Fibroblast of skin of back (primary cell): ENCODE measurements at regions not wholly inside any gene's neighbourhood (a gene's known extent, or its start where the extent isn't known, plus 50 kb on each side); places are given as distances from the start of the nearest gene placed in this dataset.

Source experiments
- DNase-seq: peaks from one replicate; pipeline ENCODE4 v3.0.0-alpha.2; 2013

DNA sequence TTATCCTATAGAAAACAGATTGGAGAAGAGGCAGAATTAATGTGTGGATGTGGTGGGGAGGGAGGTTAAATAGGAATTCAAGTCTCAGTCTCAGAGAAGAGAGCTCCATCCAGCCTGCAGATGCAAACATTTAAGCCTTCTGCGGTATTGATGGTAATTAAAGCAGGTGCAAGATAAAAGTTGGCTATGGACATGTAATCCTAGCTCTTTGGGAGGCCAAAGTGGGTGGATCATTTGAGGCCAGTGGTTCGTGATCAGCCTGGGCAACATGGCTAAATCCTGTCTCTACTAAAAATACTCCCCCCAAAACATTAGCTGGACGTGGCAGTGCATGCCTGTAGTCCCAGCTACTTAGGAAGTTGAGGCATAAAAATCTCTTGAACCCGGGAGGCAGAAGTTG is 332.7 kb downstream of the PABPC4L start:
- DNase-seq, result no peak

DNA sequence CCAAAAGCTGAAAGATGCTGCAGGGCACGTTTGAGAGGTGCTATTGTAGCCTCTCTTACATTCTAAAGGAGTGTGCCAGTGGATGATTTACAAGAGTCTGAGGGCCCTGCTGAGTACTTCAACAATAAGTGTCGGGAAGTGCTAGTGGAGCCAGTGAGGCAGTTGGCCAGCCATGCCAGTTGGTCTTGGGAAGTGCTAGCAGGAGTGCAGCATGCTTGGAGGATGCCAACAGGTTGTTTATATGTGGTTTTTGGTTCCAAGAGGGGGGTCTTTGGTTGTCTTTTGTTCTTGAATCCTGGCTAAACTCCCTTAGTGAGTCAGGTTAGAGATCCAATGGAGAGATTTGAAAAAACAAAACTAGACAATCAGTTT is 335.3 kb downstream of the PABPC4L start:
- peak; percentile 4 for DNase-seq

DNA sequence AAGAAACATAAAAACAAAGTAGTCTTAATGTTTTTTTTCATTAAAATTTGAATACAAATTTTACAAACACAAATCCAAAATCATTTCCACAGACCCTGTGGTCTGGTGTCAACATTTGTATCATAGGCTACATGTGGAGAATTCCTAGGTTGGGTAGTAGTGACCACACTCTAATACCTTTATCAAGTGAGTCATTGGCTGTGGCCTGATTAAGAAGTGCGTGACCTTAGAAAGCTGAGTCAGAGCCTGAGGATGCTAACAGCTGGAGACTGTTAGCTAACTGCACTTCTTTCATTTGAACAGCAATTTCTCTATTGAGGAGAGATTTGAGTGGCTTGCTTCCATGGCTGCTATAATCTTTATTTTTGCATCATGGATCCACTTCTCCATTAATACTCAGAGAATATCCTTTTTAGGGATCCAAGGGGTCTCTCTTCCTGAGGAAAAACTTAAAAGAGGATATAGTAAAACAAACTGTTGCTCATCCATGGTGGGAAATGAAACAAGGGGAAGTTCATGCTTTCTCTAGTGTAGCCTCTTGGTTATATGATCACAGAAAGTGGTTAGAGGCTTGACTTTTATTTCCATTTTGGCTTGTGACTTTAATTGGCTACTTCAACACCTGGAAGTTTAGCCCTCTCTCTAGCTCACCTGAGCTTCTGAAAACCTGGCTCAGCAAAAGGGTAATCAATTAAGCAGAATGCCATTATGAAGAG is 335.8 kb downstream of the PABPC4L start:
- DNase-seq, result peak; percentile 96

DNA sequence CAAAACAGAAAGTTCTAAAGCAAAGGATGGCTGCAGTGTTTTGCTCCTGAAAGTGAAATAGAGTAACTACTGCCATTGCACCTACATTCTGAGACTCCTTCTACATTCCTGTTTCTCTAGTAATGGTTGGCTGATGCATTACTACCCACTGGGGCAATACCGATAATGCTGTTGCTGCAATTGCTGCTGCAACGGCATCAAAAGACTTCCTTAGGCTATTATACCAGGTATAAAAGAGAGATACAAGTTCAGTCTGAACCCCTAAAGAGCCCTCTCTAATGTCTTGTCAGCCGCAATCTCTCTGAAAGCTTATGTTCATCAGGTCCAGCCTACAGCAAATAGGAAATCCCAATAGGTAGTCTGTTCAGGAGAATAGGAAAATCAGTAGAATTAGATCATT is 338.4 kb downstream of the PABPC4L start:
- DNase-seq, result no peak

DNA sequence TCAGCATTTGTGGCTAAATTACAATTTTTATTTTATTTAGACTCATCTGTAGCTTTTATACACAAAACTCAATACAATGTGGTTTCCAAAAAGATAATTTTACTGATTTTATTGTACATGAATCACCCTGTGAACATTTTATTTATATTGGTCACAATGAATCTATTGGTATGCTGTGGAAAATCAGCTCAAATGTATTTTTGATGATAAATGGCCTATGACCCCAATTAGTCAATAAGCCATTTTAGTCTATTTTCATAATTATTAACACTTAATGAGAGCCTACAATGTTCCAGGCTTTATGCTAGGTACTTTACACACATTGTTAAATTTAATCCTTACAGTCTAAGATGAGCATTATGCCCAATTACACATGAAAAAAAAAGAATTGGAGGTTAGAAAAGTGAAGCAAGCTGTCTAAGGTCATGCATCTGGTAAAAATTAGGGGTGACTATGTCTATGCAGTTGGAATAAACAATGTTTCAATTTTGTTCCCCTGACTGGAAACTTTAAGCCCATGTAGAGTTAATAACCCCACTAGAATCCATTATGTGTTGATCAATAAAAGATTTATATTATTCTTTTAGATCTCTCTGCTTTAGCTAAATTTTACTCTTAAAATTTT is 344.7 kb downstream of the PABPC4L start:
- peak; percentile 13 for DNase-seq

DNA sequence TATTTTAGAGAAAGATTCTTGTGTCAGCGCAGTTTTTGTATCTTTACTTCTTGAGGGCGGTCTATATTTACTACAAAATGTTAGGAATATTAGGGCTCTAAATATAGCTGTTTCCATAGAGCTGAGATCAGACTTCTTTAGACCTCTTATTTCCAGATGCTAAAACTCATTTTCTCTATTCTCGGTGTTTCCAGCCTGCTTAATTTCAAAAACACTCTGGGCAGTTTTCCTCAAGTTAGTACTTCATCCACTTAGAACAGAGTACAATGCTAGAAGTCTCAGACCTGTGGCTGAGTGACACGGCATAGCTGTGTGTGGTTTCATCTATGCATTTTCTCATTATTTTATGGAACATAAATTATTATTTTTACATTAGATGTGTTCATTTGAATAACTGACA is 346.6 kb downstream of the PABPC4L start:
- DNase-seq, result no peak

DNA sequence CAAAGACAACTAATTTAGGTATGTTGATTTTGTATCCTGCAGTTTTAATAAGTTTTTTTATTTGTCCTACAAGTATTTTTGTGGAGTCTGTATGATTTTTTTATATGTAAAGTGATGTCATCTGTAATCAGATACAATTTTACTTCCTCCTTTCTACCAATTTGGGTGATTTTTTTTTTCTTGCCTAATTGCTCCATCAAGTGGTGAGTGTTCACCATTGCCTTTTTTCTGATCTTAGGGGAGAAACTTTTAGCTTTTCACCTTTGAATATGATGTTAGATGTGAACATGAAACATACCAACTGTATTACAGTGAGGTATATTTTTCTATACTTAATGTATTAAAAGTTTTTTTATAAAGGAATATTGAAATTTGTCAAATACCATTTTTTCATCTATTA is 362.3 kb downstream of the PABPC4L start:
- DNase-seq, result peak; percentile 14

DNA sequence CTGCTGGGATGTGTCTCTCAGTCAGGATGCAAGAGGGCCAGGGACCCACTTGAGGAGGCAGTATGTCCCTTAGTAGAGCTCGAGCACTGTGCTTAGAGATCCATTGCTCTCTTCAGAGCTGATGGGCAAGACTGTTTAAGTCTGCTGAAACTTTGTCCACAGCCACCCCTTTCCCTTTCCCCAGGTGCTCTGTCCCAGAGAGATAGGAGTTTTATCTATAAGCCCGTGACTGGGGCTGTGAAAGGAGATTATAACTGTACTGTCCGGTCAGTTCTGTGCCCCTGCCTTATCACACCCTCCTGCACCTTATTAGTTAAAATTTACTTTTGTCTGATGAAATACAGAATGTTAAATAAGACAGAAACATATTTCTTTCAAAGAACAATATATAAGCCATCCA is 378.4 kb downstream of the PABPC4L start:
- DNase-seq, result no peak

DNA sequence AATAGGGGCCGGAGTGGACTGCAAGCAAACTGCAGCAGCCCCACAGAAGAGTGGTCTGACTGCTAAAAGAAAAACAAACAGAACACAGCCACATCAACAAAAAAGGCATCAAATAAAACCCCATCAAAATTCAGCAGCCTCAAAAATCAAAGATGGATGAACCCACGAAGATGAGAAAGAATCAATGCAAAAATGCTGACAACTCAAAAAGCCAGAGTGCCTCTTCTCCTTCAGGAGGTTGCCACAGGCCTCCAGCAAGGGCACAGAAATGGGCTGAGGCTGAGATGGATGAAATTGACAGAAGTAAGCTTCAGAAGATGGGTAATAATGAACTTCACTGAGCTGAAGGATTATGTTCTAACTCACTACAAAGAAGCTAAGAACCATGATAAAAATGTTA is 388.6 kb downstream of the PABPC4L start:
- no peak for DNase-seq

DNA sequence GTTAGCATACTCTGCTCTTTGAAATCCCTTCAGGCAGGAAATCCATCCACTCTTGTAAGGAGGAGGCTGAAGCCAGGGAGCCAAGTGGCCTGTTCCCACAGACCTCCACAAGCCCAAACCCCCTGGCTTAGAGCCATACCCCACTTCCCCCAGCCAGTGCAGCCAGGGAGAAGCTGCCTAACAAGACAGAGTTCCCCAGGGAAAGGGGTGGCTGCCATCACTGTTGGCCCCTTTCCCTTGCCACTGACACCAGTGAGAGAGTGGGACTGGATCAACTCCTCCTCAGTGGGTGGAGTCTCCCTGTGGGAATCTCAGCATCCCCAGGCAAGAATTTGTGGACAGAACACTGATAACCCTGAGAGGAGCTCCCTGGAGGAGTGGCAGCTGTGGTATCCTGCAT is 389.4 kb downstream of the PABPC4L start:
- DNase-seq, result no peak

DNA sequence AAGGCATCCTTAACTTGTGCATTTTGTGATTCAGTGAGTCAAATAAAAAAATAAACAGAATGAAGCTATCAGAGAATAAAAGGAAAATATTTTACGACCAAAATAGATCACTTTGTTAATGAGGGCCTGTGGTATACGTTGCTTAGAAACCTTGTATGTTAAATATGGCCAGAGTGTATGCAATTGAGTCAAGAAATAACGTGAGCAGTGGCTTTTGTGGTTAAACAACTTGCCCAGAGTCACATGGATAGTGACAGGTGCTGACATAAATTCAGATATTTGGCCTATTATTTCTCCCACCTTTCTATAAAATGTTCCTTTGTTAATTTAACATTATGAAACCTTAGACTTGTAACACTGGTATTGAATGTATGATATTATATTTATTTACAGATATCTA is 393.4 kb downstream of the PABPC4L start:
- no peak for DNase-seq

DNA sequence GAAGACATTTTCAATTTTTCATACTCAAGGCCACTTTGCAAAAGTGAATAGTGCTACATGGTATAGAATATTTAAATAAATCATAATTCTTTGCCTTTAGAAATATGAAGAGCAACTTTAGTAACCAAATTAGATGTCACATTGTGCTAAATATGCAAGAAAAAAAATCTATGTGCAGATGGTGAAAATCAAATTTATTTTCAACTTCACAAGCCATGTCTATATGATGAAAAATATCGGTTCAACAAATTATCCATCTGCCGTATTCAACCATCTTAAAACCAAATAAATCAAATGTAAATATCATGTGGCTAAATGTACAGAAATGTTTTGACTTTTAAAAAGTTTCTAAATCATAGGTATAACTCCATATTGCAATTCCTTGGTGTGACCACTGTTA is 398.2 kb downstream of the PABPC4L start:
- DNase-seq, result no peak

DNA sequence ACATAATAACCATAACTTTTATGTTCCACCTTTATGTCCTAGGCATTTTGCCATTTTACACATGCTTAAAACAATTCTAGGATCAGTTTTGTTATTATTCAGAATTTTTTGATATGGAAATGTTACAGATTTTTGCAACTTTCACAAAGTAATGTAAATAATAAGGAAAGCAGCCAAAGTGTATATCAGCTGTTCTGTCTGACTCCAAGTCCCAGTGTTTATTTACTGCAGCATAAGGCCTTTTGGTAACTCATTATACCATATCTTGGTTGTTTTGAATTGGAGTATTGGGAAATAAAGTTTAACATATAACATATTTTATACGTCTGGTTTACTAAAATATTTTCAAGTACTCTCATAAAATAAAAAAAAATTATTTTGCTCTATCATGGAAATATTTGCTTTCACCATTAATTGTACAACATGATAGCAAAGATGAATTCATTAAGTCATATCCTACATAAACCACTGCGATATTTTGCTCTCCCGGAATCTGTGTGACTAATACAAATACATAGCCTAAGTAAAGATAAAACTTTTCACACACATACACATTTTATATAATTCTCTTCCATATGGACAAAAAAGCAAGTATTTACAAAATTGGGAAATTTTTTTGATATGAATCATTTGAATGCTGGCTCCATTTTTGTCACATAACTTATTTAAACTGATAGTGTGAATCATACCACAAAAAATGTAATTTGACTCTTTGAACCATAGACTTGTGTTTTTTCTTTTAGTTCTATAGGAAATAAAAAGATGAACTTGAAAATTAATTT is 399.0 kb downstream of the PABPC4L start:
- DNase-seq, result peak; percentile 85

DNA sequence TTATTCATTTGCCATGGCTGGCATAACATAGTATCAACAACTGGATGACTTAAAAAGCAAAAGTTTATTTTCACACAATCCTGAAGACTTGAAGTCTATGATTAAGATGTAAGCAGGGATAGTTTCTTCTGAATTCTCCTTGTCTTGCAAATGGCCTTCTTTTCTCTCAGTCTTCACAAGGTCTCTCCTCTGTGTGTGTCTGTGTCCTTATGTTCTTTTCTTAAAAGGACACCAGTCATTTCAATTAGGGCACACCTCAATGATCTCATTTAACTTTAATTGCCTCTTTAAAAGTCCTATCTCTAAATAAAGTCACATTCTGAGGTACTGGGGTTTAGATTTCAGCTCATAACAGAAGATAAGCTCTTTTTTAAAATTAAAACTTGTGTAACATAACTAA is 399.7 kb downstream of the PABPC4L start:
- DNase-seq, result no peak

DNA sequence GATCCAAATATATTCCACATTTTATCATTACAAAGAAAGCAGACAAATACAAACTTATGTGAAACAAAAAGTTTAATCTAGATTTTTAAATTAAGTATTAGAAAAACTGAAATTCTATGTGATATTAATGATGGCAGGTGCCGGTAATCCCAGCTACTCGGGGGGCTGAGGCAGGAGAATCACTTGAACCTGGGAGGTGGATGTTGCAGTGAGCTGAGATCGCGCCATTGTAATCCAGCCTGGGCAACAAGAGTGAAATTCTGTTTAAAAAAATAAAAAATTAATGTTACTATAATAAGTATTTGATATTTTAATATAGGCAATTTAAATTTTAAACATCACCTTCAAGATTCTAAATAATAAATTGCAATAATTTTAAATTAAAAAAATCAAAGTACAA is 400.6 kb downstream of the PABPC4L start:
- no peak for DNase-seq

DNA sequence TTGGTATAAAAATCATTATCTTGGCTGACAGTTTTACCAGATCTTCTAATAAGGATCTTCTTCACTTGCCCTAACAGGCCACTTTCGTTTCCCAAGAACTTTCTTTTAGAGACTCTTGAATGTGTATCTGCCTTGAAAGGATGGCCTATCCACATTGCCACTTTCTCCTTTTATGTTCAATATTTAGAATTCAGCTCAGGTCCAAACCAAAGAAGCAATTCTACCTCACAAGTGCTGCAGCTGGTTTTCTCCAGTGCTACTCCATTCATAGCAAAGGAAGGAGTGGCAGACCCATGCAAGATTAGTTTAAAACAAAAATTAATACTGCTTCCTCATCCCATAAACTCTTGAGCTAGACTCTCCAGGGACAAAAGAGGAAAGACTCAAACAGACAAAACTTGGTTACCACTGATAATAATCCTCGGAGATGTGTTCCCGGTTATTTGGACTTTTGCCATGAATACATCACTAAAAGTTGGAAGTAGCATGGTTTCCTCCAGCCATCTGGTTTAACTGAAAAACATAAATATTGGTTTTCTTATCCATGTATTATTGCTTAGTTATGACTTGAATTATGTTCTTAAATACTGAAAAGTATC is 401.8 kb downstream of the PABPC4L start:
- DNase-seq, result peak; percentile 23

DNA sequence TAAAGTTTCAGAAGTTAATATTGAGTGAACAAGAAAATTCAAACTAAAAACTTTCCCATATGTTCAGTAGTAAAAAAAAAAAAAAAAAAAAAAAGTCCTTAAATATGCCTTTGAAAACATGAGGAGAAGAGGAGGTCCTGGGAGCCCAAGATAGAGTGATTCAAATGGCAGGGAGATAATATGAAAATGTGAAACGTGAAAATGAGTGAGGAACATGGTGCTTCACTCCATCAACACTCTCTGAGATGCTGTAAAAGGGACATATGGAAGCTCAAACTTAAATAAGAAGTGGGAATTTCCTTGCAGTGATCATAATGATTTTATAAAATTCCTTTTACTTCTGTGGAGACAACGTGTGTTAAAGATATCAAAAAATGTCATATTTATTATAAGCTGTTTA is 423.9 kb downstream of the PABPC4L start:
- no peak for DNase-seq

DNA sequence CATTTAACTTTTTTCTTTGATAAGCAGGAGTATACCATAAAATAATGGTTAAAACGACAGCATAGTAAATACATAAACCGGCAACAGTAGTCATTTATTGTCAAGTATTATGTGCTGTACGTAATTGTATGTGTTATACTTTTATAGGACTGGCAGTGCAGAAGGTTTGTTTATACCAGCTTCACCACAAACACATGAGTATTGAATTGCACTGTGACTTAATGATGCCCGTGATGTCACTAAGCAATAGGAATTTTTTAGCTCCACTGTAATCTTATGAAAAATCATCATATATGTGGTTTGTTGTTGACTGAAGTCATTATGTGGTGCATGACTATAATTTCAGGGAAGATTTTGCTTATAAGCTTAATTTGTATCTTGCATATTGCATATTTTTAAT is 424.6 kb downstream of the PABPC4L start:
- no peak for DNase-seq

DNA sequence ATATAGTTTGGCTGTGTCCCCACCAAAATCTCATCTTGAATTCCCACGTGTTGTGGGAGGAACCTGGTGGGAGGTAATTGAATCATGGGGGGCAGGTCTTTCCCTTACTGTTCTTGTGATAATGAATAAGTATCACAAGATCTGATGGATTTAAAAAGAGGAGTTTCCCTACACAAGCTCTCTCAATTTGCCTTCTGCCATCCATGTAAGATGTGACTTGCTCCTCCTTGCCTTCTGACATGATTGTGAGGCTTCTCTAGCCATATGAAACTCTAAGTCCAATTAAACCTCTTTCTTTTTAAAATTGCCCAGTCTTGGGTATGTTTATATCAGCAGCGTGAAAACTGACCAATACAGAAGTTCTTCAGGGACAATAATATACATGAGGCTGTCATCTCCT is 425.1 kb downstream of the PABPC4L start:
- no peak for DNase-seq

DNA sequence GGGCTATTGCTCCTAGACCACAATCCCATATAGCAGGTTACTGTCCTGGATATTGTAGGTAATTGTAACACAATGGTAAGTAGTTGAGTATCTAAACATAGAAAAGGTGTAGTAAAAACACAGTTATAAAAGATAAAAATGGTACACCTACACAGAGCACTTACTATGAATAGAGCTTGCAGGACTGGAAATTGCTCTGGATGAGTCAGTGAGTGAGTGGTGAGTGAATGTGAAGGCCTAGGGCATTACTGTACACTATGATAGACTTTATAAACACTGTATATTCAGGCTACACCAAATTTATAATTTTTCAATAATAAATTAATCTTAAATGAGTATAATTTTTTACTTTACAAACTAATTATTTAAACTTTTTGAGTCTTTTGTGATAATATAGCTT is 425.7 kb downstream of the PABPC4L start:
- DNase-seq, result peak; percentile 46

DNA sequence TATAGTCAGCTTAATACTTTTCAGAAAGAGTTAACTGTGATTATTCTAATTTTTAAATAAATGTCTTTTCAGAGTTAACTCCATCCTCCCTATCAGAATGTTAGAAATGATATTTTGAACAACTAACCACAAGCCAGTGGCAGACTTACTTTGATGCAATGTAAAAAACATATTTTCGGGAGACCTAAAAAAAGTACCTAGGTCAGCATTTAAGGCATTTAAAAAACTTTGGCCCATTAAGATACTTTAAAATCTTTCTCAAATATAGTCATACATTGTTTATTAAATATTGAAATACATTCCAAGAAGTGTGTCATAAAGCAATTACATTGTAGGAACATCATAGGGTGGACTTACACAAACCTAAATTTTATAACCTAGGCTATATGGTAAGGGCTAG is 426.1 kb downstream of the PABPC4L start:
- no peak for DNase-seq

DNA sequence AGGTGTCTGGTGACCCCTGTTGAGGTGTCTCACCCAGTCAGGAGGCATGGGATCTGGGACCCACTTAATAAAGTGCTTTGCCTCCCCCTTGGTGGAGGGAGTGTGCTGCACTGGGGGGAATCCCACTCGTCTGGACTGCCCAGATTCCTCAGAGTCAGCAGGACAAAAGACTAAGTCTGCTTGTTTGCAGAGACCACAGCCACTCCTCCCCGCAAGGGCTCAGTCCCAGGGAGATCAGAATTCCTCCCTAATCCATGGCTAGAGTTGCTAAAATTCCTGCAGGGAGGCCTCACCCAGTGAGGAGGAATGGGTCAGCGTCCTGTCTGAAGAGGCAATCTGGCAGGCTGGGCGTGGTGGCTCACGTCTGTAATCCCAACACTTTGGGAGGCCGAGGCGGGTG is 442.2 kb downstream of the PABPC4L start:
- DNase-seq, result peak; percentile 2

DNA sequence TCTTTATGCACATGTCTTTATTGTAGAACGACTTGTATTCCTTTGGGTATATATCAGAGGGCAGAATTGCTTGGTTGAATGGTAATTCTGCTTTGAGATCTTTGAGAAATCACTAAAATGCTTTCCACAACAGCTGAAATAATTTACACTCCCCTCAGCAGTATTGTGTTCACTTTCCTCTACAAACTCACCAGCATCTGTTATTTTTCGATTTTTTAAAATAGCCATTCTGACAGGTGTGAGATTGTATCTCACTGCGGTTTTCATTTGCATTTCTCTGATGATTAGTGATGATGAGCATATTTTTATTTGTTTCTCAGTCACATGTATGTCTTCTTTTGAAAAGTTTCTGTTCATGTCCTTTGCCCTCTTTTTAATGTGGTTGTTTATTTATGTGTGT is 459.8 kb downstream of the PABPC4L start:
- no peak for DNase-seq

DNA sequence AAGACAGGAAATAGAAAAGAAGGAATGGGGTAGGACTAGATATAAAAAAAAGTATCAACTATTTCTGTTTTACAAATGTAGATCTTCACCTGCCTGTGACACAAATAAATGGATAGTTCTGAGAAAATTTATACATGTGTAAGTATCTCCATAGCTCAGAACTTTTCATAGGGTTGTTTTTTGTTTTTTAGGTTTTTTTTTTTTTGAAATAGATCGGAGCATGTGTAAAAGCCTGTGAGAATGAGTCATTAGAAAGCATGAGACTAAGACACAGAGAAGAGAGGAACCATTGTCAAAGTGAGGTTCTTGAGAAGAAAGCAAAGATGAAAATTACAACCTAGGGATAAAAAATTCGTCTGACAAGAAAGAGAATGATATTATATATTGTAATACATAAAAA is 481.6 kb downstream of the PABPC4L start:
- DNase-seq, result no peak
